WI38 (cell line): ENCODE measurements at regions not wholly inside any gene's neighbourhood (a gene's known extent, or its start where the extent isn't known, plus 50 kb on each side); places are given as distances from the start of the nearest gene placed in this dataset.

ENCODE experiments used
- H3K4me3 ChIP-seq: 2 replicates; pipeline ENCODE4 v1.5.1; 2011; ENCODE audit warnings: low read depth, mild to moderate bottlenecking, control low read depth, low read length
- TF ChIP-seq, protein P1 (sequence below): IDR thresholded peaks from 2 replicates; pipeline ENCODE4 v1.5.1; 2012; ENCODE audit warnings: low read depth, mild to moderate bottlenecking, control low read depth, low read length

DNA sequence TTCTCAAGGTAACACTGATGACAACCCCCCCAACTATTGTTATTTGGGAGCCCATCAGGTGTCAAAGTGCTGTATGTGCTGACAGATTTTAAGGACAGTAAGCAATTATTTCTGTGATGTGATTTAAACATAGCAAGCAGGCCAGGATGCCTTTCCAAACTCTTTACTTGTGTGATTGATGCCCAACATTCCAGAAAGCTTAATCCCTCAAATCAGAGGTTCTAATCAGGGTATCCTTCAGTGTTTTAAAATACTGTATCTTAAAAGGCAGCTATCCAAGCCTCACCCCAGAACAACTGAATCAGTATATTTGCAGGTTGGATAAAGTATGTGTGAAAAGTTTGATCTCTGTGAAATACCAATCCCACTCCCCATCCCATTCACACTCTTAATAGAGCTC, 119.7 kb downstream of the GASK1B start:
- H3K4me3 ChIP-seq: no peak overlapping the region
- TF ChIP-seq, protein P1, sequence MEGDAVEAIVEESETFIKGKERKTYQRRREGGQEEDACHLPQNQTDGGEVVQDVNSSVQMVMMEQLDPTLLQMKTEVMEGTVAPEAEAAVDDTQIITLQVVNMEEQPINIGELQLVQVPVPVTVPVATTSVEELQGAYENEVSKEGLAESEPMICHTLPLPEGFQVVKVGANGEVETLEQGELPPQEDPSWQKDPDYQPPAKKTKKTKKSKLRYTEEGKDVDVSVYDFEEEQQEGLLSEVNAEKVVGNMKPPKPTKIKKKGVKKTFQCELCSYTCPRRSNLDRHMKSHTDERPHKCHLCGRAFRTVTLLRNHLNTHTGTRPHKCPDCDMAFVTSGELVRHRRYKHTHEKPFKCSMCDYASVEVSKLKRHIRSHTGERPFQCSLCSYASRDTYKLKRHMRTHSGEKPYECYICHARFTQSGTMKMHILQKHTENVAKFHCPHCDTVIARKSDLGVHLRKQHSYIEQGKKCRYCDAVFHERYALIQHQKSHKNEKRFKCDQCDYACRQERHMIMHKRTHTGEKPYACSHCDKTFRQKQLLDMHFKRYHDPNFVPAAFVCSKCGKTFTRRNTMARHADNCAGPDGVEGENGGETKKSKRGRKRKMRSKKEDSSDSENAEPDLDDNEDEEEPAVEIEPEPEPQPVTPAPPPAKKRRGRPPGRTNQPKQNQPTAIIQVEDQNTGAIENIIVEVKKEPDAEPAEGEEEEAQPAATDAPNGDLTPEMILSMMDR: no peak

DNA sequence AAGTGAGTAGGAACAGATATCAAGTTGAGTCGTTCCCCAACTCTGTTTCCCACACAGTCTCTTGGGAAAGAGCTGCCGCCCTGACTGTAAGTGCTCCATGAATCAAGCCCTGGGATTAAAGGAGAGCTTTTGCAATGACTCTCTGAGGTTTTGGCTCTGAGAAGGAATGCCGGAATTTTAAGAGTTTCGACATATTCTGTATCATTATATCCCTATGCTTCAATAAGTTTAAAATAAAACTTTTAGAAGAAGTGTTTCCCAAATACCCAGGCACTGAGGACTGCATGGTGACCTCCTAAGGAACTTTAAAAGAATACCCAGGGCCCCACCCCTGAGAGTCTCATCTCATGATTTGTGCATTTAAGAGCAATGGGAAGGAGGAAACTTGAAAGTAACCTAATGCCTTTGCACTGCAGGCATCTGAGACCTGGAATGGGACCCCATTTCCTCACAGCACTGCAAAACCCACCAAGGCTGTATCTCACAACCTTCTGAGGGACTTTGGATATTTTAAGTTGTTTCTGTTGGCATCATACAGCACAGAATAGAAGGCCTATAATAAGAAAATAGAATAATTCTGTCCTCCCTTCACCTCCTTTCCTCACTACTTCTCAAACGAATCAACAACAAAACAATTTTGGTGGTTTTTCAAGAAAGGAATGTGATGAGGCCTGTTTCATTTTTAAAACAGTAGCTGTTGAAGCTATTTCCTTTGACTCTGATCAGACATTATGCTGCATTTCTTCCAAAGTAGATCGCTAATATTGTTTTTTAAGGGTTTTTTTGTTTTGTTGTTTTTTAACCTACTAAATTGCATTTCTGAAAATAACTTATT, 121.2 kb downstream of the GASK1B start:
- no peak overlapping the region for H3K4me3 ChIP-seq
- TF ChIP-seq, protein P1: no peak

DNA sequence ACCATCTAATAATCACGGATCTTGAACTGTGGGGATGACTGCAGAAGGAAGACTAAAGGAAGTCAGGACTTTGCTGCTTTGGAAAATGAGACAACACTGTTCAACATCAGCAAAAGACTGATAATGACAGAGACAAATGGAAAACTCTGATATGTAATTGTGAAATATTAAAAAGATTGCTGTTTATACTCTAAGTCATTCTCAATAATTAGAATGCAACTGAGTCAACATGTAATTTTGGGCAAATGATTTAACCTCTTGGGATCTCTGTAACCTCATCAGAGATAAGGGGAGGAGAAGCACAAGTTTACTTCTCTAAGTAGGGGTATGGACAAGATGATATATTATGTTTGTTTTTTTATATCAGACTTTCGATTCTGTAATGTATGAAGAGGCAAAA, 121.9 kb downstream of the GASK1B start:
- H3K4me3 ChIP-seq: no peak overlapping the region

DNA sequence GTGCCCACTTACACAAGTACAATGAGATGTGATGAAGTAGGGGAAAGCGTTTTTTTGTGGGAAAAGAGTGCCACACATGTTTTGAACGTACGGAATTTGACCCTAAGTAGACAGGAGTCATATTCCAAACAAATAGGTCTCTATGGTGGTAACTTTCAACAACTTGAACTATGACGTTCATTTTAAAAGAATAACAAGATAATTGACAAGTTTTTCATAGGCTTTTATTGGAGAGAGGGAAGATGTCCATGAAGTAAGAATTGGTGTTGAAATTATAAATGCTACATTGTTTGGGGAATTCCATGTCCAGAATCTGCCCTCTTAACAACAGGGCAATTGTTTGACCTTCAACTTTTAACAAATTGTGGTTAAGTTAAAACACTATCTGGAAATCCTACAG, 126.5 kb downstream of the GASK1B start:
- H3K4me3 ChIP-seq: no peak overlapping the region
- TF ChIP-seq, protein P1: no peak

More for the DNA sequence above, 121.9 kb downstream of the GASK1B start:
- TF ChIP-seq, protein P1: no peak

DNA sequence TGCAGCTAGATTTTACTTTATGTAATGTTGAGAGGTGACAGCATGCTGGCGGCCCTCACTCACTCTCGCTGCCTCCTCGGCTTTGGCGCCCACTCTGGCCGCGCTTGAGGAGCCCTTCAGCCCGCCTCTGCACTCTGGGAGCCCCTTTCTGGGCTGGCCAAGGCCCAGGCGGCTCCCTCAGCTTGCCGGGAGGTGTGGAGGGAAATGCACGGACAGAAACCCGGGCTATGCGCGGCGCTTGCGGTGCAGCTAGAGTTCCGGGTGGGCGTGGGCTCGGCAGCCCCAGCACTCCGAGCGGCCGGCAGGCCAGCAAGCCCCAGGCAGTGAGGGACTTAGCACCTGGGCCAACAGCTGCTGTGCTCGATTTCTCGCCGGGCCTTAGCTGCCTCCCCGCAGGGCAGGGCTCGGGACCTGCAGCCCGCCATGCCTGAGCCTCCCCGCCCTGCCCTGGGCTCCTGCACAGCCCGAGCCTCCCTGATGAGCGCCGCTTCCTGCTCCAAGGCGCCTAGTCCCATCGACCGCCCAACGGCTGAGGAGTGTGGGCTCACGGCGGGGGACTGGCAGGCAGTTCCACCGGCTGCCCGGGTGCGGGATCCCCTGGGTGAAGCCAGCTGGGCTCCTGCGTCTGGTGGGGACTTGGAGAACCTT, 128.7 kb downstream of the GASK1B start:
- TF ChIP-seq, protein P1: no peak
- no peak overlapping the region for H3K4me3 ChIP-seq

DNA sequence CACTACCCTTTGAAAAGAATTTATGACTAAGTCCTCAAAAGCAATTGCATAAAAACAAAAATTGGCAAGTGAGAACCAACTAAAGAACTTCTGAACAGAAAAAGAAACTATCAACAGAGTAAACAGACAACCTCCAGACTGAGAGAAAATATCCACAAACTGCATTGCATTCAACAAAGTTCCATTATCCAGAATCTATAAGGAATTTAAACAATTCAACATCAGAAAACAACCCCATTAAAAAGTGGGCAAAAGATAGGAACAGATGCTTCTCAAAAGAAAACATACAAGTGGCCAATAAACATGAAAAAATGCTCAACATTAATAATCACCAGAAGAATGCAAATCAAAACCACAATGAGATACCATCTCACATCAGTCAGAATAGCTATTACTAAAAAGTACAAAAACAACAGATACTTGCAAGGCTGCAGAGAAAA, 130.2 kb downstream of the GASK1B start:
- TF ChIP-seq, protein P1: no peak
- H3K4me3 ChIP-seq: no peak overlapping the region

DNA sequence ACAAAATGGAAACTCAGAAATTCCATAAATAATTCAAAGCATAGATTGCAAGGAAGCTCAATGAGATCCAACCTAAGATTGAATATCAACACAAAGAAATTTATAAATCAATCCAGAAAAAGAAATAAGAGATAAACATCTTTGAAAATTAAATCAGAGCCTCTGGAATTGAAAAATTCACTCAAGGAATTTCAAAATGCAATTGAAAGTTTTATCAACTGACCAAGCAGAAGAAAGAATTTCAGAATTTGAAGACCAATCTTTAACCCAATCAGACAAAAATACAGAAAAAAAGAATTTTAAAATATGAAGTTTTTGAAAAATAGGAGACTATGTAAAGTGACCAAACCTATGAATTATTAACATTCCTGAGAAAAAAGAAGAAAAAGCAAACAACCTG, 134.1 kb downstream of the GASK1B start:
- TF ChIP-seq, protein P1: no peak
- H3K4me3 ChIP-seq: no peak overlapping the region
